GM18867 (cell line): ENCODE measurements at regions not wholly inside any gene's neighbourhood (a gene's known extent, or its start where the extent isn't known, plus 50 kb on each side); places are given as distances from the start of the nearest gene placed in this dataset.

Experiments used
- ATAC-seq: cut with Tn5 transposase; IDR thresholded peaks from one replicate; pipeline ENCODE4 v1.9.1; 2021; ENCODE audit warnings: mild to moderate bottlenecking, moderate library complexity; ENCODE audit not compliant: unreplicated experiment

DNA sequence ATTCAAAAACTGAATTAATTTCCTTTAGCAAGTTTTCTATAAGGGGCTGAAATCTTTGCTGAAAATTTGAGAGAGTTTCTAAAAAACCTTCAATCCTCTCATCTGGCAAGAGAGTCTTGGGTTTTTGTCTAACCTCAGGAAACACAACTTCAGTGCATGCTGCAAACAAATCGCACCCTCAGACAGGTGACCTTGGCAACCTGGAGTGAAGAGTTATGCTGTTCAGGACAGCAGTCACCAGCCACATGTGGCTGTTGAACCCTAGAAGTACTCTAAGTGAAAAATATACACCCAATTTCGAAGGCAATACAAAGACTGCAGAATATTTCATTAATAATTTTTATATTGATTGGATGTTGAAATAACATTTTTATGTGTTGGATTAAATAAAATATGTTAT is 184.8 kb downstream of the RPS29 start:
- ATAC-seq = no peak

DNA sequence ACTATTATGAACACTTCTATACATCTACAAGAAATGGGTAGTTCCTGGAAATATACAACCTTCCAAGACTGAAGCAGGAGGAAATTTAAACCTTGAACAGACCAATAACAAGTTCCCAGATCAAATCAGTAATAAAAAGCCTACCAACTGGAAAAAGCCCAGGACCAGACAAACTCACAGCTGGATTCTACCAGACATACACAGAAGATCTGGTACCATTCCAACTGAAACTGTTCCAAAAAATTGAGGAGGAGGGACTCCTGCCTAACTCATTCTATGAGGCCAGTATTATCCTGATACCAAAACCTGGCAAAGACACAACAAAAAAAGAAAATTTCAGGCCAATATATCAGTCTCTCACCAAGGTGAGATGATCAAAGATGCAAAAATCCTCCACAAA is 189.4 kb downstream of the RPS29 start:
- ATAC-seq = no peak

DNA sequence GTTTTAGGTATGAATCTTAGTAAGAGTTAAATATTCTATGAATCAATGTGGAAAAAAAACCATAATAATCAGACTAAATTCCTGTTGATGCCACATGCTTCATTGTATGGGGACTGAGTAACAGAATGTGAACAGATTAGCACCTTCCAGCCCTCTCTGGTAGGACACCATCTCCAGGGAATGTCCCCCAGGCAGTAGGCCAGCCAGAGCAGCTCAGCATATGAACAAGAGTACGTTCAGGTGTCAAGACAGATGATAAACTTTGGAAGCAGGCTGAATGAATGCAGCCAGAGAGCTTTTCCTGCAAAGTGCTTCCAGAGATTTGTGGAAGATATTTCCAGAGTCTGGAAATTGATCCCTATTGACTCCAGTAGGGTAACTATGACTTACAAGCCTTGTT is 204.4 kb downstream of the RPS29 start:
- ATAC-seq = no peak

GRCh38 chr14:49367696-49368095 is 218.5 kb downstream of the RPS29 start:
- ATAC-seq = peak; percentile 84

- ATAC-seq = no peak
These were observed 219.8 kb downstream of the RPS29 start for GRCh38 chr14:49366416-49366815.

DNA sequence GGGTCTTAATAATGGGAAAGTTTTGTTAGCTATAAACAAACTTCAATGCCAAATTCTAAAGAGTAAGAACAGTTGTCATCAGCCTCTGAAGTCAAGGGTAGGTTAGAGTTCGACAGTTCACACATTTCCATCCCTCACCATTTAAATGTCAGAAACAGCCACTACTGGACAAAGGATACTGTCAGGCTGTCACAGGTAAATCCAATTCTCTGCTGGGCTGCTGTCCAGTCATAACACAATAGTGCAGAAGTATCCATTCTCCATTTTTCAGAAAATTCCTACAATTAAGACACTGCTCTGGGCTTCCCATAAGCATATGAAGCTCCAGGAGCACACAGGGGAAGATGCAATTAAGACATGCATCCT is 221.4 kb downstream of the RPS29 start:
- no peak for ATAC-seq

- ATAC-seq = no peak
These were observed 222.1 kb downstream of the RPS29 start for GRCh38 chr14:49363821-49364751.

DNA sequence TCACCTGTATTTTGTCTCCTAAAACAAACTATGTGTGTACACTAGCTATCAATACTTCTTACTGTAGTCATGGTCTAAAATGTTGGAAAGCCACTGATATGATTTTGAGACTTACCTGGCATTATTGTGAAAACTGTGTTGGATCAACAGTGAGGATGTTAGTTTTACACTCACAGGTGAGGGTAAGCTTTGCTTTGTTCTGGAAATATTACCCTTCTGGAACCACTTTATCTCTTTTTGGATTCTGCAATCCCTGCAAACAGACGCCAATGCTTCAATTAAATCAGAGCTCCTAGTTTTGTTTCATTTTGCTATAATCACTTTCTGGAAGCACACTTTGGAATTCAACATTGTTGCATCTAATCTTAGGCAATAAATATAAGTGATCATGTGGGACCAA is 223.3 kb downstream of the RPS29 start:
- ATAC-seq = no peak

- ATAC-seq = no peak
These were observed 247.1 kb downstream of the RPS29 start for GRCh38 chr14:49339130-49339529.

DNA sequence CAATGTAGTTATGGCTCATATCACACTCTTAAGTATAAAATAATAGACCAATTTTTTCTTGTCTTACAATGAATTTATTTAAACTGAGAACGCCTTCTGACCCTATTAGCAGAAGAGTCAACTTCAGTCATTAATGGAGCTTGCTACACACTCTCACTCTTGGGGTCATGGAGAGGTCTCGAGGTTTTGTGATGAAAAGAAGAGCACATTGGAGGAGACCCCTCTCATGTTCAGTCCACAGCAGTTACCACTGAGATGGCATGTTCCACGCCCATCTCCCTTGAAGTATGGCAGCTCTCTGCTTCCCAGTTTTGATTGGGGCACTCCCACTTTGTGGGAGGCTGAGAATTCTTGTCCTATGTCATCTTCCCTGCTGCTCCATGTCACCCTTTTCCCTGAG is 266.4 kb downstream of the RPS29 start:
- ATAC-seq = no peak

GRCh38 chr14:49315570-49315969 is 270.6 kb downstream of the RPS29 start:
- ATAC-seq = no peak

DNA sequence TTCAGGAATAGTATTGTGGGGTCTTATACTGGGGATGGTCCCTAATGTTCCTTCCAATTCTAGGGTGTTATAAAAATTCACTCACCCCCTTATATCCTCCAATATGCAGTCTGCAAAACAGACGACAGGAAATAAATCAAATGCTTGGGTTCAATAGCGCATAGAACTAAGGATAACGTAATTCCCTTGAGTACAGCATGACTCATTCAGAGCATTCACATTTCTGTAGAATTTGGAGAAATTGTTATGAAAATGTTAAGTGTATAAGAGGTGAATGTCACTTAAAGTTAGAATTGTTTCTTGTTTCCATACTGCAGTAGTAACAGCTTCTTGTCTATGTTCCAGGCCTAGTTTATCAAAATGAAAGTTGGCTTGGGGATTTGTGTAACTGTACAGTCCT is 271.4 kb downstream of the RPS29 start:
- ATAC-seq = no peak

- no peak for ATAC-seq
These were observed 273.1 kb downstream of the RPS29 start for GRCh38 chr14:49313108-49313507.

GRCh38 chr14:49310298-49310697 is 275.9 kb downstream of the RPS29 start:
- no peak for ATAC-seq

DNA sequence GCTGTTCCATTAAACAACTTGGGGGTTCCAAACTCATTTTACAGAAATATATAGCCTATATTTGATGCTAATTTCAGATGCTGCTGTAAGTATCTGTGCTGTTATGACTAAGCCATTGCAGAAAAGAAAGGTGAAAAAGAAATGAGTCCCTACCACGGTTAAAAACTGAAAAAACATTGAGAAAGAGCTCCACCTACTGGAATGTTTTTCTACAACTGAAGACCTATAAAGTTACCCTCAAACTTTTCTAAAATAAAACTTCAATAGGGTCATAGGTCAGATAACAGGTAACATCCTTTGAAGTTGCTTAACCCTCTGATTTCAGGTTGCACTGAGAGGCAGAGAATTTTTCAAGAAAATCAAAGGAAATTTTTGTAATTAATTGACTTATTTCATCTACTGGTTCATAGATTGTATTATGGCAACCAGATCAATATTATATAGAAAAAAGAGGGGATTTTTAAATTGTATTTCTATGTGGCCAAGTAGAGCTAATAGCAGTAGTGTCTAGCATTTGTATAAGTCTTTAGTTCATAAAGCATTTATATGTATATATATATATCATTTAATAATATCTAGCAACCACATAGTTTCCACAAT is 279.9 kb downstream of the RPS29 start:
- ATAC-seq = peak; percentile 81

GRCh38 chr14:49303946-49304516 is 282.1 kb downstream of the RPS29 start:
- ATAC-seq = no peak

- no peak for ATAC-seq
These were observed 289.1 kb downstream of the RPS29 start for GRCh38 chr14:49297102-49297501.

GRCh38 chr14:49294621-49295148 is 291.5 kb downstream of the RPS29 start:
- ATAC-seq = no peak

- ATAC-seq = no peak
These were observed 299.2 kb downstream of the RPS29 start for GRCh38 chr14:49287004-49287403.

DNA sequence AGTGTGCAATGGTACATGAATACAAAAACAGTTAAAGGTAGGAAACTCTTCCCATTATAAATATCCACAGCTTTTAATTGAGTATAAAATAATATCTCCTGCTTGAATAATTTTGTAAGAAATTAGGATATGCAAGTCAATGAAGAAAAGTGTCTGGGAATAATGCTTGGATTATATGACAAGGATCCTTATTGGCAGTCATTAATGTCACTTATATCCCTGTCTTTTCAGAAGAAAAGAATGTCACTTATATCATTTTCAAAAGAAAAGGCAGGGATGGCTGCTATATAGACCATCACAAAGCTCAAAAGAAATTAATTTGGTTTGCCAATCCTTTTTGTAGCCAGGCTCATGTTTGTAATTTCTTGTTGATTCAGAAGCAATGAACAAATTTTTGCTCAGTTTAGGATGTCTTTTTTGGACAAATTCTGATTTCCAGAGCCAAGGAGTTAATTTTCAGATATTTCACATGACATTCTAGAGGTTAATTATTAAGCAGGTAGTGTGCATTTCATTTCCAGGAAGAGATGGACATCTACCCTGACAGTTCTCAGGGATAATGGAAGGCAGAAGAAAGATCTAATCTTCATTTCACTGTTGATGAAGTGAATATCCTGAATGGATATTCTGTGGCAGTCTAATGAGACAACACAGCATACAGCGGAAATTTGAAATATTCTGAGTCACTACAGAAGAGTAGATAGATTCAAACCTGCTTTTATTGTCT is 299.8 kb downstream of the RPS29 start:
- no peak for ATAC-seq

DNA sequence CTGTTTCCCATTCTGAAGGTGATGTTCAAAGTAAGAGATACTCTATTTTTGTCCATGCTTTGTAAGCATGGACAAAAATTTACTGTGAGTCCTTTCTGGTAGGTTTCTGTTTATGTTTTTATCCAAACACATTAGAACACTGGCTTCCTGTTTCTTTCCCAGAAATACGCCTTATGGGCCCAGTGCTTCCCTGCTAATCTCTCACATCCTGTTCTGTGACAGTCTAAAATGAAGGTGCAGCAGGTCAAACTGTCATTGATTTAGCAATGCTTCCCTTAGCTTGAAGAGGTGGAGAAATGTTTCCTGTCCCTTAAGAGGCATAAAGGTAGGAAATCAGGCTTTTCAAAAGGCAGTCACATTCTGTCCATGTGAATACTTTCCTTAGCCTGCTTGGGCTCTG is 305.6 kb downstream of the RPS29 start:
- no peak for ATAC-seq
